GM18498 (cell line): ENCODE measurements at regions not wholly inside any gene's neighbourhood (a gene's known extent, or its start where the extent isn't known, plus 50 kb on each side); places are given as distances from the start of the nearest gene placed in this dataset.

ENCODE experiments used
- ATAC-seq: cut with Tn5 transposase; IDR thresholded peaks from one replicate; pipeline ENCODE4 v1.9.1; 2021; ENCODE audit warnings: mild to moderate bottlenecking, moderate library complexity; ENCODE audit not compliant: unreplicated experiment

DNA sequence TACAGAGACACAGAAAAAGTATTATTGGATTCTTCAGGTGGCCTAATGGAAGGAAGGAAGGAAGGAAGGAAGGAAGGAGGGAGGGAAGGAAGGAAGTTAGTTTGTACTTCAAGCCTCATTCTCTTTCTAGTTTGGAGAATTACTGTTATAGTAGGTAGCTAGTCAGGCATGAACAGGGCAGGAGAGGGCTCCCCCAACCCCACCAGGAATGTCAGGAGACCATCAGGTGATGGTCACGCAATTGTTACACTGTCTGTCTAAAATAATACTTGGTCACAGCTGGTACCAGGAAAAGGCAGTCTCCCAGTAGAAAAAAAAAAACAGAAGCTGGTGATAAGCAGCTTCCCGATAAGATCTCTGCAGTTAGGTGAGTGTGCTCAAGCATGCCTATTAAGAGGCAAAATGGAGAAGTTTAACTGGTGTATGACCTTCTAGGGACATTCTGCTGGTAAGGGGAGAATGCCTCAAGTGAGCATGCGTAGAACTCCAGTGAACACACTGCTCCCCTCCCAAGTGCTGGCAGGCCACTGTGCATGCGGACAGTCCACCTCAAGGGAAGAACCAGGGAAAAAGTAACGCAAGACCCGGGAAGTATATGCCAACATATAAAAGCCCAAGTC, 358.4 kb upstream of the SOX5 start:
- no peak for ATAC-seq

DNA sequence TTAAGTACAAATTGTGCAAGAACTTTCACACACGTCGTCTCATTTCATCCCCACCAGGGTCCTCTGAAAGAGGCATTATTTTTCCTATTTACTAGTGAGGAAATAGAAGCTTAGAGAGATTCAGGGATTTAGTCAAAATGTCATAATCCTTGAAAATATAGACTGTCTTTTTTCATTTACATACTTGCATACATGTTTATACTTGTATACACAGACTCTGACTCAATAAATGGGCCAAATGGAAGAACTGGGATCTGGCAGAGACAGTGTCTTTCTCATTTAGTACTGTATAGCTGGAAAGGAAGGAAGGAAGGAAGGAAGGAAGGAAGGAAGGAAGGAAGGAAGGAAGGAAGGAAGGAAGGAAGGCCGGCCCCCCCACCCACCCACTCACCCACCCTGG, 357.7 kb upstream of the SOX5 start:
- no peak for ATAC-seq

DNA sequence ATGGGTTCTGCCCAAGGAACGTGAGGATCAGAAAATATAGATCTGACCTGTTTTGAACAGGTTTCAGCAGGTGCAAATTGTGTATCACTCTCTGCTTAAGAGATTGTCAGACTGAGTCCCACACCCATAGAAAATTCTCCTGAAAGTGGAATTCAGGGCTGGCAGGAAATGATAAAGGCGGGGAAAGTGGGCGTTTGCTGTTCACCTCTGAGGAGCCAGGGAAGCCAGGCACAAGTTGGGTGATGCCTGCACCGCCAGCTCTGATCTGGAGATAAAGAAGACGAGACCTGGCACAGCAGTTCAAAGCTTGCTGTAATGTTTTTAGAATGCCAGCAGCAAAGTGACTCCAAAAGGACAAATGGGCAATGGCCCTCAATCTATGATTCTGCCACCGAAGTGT, 356.5 kb upstream of the SOX5 start:
- ATAC-seq = no peak

DNA sequence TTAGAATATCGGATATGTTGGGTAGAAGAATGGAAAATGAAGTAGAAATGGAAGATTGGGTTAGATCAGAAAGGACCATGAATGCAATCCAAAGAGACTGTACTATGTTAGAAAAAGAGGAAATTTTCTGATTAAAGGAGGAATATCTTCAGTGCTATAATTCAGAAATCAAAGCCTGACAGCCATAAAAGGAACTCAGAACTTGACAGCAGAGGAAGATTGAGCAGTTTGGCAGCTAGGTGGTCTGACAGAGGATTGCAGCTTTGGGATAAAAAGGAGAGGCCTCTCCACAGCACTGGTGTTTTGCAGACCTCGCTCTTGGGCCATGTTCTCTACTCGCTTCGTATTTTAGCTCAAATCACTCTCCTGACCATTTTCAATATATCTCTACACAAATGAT, 354.8 kb upstream of the SOX5 start:
- no peak for ATAC-seq

DNA sequence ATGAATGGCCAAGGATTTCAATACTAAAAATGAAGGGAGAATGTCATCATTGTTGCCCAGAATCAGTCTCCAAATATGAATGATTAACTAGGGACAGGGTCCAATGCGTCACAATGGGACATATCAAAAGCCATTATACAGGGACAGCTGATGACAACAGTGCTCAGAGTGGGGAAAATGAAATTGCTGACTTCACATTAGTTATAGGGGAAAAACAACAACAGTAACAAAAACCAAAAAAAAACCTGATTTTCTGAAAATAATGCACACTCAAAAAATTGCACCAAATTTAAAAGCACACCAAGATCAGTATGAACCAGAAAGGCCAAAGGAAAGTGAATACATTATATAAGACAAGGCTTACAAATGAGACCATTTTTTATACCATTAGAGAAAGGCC, 353.2 kb upstream of the SOX5 start:
- ATAC-seq = no peak

DNA sequence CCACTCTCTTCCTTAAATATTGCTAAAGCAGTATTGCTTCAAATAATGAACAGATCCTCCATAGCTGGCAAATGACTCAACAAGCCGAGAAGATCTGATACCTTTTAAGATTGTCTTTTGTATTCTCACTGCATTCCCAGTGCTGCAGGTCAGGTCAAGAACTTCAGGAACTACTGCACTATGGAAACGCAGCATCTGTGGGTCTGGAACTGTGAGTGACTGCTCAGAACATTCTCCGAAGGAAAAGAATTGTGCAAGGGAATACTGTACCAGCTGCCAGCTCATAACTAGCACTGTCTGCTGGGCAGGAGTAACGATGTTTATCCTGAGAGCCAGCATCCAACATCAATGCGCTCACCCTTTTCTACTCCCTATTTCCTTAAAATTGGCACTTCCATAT, 348.0 kb upstream of the SOX5 start:
- ATAC-seq = no peak

DNA sequence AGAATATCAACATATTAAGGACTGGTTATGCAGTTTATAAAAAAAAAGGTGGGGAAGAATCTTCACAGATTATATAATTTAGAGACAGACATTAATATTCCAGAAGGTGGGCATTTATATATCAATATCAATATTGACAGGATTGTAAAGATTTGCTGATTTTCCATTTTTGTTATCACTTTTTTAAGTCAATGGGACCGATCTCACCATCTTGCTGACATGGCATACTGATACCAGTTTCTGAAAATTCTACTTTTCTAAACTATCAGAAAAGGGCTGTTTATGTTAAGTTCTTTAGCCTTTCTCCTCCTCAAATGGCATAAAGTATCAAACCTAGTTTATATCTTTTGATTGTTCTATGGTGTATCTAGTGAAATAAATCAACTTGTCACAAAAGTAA, 344.1 kb upstream of the SOX5 start:
- ATAC-seq = no peak

DNA sequence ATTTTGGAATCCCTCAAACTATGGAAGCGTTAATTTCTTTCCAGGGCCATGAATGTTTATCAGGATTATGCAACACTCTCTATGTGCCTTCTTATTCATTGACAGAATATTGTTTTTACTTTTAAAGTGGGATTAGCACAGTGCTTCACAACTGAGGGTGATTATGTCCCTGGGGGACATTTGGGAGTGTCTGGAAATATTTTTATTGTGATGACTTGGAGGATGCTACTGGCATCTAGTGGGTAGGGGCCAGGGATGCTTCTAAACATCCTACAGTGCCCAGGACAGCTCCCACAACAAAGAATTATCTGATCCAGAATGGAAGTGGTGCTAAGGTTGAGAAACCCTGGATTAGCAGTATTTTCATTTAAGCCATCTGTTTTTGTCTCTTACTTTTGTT, 338.5 kb upstream of the SOX5 start:
- ATAC-seq = no peak

DNA sequence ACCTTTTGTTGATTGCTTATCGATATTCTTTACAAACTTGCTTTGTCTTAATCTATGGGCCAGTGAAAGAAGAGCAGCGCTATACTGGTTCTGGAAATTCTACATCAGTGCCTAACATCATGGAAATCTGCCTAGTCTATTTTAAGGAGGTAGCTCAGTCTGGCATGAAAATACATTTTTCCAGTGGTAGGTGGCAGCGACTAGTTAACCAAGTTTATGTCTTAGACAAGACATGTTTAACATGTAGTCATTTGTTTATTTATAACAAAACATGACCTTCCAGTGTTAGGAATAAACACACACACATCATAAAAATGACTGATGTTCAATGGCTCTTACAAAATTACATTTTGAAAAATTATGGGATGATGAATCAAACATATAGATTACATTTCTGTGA, 336.0 kb upstream of the SOX5 start:
- no peak for ATAC-seq

DNA sequence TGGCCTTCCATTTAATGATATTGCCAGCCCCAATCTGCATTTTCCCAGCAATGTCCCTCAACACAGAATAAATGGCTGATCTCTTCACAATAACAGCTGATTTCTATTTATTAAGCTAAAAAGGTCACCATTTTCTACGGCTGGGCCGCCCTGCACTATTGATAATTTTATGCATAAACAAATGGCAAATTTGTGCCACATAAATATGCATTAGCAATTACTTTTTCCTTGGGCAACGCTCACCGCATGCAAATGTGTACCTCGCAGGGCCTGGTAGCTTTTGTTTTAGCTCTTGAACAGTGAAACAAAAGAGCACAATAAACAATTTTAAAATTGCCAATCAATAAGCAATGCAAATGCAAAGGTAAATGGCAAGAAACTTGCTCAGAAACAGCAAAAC, 331.9 kb upstream of the SOX5 start:
- ATAC-seq = no peak

DNA sequence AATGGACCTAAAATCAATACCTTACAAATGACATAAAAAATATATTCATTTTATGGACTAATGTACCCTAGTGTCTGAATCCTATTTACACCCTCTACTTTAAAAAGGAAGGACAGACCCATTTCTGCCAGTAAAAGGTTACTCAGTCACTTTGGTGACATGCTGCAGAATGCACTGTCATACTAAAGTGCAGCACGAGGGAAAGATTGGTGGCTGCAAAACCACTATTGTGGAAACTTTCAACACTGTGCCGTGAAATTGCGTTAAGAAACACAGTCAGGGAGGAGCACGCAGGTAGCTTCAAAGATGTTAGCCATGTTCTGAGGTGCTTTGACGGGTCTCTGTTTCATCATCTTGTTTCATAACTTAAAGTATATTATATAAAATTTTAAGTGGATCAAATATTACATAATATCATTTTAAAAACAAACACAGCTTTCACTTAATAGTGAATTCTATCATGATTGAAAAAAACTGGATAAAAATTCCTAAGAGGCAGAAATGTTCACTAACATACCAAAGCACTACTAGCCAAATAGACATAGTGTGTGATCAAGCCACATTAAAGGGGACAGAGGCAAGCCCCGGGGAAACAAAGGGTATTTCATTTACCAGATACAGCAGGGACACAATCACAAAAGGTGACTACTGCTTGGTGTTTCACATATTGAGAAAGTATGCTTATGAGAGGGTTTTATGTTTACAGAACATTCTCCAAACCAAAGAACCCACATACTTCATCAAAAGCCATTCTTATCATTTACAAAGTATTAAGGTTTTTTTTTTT, 330.8 kb upstream of the SOX5 start:
- ATAC-seq = no peak

DNA sequence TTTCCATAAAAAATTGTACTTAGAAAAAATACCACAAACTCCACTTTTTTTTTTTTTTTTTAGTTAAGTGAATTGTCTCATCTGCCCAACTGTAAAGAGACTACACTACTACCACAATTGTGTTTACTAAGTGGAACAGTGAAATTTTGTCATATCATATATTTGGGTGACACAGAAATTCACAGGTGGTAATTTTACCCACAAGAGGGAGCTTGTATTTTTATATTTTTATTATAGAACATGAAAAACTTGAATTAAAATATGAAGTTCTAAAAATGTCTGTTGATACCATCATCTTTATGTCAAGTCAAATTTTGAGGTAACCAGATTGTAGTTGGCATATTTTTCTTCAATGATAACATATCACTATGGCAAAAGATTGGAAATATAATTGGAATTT, 329.4 kb upstream of the SOX5 start:
- ATAC-seq = no peak

DNA sequence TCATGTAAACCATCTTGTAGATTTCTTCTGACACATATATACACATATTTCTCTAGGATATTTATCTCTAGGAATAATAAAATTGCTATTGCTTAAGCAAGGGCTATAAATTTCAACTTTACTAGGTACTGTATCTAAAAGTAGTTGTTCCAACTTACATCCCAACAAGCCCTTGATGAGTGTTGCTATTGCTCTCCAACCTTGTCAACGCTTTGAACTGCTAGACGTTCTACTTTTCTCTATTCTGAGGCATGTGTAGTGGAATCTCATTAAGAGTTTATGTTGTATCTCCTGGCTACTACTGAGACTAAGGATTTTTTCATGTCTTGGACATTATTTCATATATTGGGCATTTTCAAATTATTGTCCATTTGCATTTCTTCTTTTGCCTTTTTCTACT, 321.5 kb upstream of the SOX5 start:
- no peak for ATAC-seq

DNA sequence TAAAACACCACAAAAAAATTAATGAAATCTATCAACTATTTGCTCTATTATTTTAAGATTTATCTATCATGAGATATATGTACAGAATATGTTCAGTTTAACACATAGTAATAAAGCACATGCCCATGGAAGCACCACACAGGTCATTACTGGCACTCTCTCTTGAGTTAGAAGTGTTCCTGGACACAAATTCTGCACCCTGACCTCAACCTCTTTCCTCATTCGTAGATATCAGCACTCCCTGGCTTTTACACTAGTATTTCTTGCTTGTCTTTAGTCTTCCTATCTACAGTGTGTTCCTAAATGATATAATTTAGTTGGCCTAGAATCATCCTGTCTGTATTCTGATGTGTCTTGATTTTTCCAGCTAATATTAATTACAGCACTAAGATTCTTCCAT, 321.0 kb upstream of the SOX5 start:
- no peak for ATAC-seq

DNA sequence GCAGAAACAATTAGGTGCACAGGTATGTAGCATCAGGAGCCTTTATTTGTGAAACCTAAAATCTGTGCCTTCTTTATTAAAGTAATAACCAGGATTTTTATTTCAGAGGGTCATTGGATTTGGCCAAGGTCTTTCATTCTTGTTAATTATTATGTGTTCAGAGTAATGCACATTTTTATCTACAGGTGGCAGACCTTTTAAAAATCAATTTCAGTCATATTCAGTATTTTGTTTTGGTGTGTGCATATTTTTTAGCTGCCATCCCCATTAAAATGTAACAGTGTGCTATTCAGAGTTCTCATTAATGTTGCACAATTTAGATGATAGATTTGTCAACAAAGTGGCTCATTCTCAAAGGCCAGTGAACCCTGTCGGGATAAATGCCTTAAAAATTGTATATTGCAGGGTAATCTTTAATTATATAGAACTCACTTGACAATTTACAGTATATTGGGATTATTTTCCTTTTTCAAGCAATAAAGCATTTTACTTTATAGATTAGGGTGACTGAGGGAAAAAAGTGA, 319.3 kb upstream of the SOX5 start:
- ATAC-seq = no peak

DNA sequence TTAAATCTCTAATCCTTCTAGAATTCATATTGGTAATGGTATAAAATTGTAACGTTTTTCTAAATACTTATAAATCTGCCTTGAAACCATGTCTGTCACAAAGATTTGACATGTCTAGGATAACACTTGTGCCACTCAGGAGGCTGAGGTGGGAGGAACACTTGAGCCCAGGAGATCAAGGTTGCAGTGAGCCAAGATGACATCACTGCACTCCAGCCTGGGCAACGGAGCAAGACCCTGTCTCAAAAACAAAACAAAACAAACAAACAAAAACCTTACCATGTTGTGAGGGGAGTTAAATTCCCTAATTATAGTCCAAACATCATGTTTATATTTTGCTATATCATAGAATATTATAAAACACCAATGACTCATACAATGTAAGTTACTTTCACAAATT, 317.5 kb upstream of the SOX5 start:
- no peak for ATAC-seq

DNA sequence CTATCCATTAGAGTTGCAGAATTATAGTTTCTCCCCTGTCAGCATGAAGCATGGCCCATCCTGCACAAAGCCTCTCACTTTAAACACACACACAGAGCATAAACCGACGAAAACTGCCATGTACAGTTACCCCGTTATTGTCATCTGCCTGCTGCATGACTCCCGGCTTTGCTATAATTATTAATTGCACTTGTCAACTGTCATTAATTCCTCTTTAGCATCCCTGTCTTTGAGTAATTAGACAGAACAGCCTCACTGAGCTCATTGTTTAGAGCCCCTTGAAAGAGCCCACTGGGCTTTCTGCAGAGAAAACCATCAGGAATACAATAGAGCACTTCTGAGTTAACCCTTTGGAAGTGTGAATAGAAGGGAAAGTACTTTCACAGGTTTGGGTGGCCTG, 307.2 kb upstream of the SOX5 start:
- no peak for ATAC-seq

DNA sequence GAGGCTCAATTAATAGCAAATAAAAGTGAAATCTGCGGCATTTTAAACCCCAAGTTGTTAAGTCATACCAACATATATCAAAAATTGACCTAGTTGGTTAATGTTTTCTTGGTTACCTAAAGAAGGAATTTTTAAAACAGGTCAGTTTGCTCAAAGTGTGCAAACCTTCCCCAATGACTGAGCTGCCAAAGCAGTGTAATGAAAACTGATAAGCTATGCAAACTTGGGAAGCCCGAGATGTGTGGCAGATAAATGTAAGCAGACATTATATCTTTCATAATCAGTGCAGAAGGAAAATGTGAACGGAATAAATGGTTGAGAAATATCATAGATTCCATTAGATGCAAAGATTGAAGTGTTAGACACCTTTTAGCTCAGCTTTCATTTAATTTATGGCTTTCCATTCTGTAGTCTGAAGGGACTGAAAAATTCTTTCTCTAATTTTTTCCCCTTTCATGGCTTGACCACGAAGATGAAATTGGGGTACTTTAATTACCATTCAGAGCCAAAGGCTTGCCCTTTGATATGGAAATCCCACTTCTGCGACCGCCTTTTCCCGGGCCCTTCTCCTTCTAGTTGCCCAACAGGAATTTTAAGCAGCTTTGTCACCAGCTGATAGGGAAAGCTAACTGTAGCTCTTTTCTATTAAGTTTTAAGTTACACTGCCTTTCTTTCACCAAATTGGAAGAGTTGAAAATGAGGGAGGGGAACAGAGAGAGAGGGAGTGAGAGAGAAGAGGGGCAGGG, 306.6 kb upstream of the SOX5 start:
- no peak for ATAC-seq

DNA sequence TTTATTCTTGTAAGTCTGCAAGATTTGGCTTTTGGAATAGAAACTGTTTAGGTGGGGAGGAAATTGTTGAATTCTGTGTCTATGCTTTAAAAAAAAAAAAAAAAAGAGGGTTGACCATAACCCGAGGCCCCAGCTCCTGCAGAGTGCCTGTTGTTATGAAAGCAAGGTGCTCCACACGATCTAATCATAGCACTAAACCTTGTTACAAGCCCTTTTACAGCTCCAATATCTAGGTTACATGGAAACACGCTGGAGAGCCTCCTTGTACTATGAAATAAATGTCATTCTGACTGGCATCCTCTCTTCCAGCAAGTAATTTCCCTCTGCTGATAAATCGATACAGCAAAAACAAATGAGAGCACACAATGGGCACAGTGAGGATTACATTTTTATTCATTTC, 303.1 kb upstream of the SOX5 start:
- no peak for ATAC-seq

DNA sequence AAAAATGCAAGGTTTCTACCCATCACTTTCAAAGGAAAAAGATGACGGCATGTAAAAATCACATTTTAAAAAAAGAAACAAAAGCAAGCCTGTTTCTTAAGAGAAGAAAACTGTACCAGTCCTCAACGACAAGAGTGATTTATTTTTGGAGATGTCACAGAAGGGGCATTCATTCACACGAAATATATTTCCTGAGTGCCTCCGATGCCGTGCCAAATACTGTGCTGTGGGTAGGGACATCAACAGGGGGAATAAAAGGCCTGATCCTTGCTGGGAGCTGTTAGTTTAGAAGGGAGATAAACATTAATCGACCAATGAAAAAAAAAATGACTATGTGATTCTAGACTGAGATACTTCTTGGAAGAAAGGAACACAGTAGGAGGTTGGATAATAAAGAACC, 297.5 kb upstream of the SOX5 start:
- ATAC-seq = no peak

DNA sequence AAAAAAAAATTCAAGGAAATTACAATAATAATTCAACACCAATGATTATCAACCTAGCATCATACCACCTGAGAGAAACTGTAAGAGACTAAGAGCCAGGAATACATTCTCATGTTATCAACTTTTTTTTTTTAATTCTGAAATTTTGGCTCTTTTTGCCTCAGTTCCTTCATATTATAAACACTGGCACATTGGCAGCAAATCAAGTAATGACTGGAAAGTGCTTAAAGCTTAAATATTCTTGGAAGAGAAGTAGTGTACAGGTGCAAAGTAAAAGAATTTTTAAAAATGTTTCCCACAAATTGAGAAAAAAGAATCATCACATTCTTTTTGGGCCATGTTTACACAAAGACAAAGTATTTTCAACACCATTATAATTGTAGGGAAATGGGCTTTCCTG, 296.9 kb upstream of the SOX5 start:
- ATAC-seq = no peak

DNA sequence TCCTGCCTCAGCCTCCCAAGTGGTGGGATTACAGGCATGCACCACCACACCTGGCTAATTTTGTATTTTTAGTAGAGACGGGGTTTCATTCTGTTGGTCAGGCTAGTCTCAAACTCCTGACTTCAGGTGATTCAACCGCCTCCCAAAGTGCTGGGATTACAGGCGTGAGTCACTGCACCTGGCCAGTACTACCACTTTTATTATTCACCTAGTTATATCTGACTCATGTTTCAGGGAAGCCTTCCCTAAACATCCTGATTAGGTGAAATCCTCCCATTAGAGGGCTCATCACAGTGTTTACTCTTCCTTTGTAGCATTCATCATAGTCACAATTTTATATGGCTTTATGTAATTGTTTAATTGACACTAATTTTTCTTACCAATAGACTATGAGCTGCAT, 295.3 kb upstream of the SOX5 start:
- ATAC-seq = no peak
